Fibroblast of lung (primary cell): ENCODE measurements at regions not wholly inside any gene's neighbourhood (a gene's known extent, or its start where the extent isn't known, plus 50 kb on each side); places are given as distances from the start of the nearest gene placed in this dataset.

Experiments used
- DNase-seq, 2 donors: peaks; one replicate each; pipeline versions ENCODE4 v3.0.0 to v3.0.0-alpha.2; 2010; ENCODE audit warnings: low read depth in 2 of 2
- H2AFZ ChIP-seq: 2 replicates; pipeline ENCODE4 v1.5.1; 2012; ENCODE audit warnings: low read length, control low read depth, inconsistent platforms
- H3K27ac ChIP-seq: 2 replicates; pipeline ENCODE4 v1.5.1; 2011; ENCODE audit warnings: low read length, control low read depth; ENCODE audit not compliant: insufficient read depth
- H3K27me3 ChIP-seq: 2 replicates; pipeline ENCODE4 v1.5.1; 2011; ENCODE audit warnings: mild to moderate bottlenecking, low read length; ENCODE audit not compliant: control insufficient read depth, insufficient read depth
- H3K36me3 ChIP-seq: 2 replicates; pipeline ENCODE4 v1.5.1; 2011; ENCODE audit warnings: low read length; ENCODE audit not compliant: control insufficient read depth, insufficient read depth
- H3K4me1 ChIP-seq: 2 replicates; pipeline ENCODE4 v1.5.1; 2011; ENCODE audit warnings: low read length; ENCODE audit not compliant: control insufficient read depth, insufficient read depth; ENCODE audit errors: extremely low read depth
- H3K4me2 ChIP-seq: 2 replicates; pipeline ENCODE4 v1.5.1; 2011; ENCODE audit warnings: low read length, control low read depth; ENCODE audit not compliant: insufficient read depth; ENCODE audit errors: extremely low read depth
- H3K4me3 ChIP-seq, 4 experiments: fragments of 200-600 bp in 1 of 4; sonication (generic) in 1 of 4; replicated peaks in 1 of 4; 2 replicates each; pipeline ENCODE4 v1.5.1; 2011 to 2016; ENCODE audit warnings: low read length in 4 of 4, low read depth in 3 of 4, mild to moderate bottlenecking in 3 of 4, control low read depth in 2 of 4, inconsistent platforms in 1 of 4, mixed read lengths in 1 of 4; ENCODE audit not compliant: insufficient read depth in 1 of 4; ENCODE audit errors: control extremely low read depth in 1 of 4
- H3K79me2 ChIP-seq: 2 replicates; pipeline ENCODE4 v1.5.1; 2012; ENCODE audit warnings: mild to moderate bottlenecking, low read length, inconsistent platforms; ENCODE audit not compliant: control insufficient read depth, insufficient read depth
- H3K9ac ChIP-seq: 2 replicates; pipeline ENCODE4 v1.5.1; 2011; ENCODE audit warnings: mild to moderate bottlenecking, low read length, control low read depth; ENCODE audit not compliant: insufficient read depth
- H3K9me3 ChIP-seq: 2 replicates; pipeline ENCODE4 v1.5.1; 2012; ENCODE audit warnings: low read depth, low read length; ENCODE audit not compliant: control insufficient read depth, insufficient read depth
- H4K20me1 ChIP-seq: 2 replicates; pipeline ENCODE4 v1.5.1; 2011; ENCODE audit warnings: low read length; ENCODE audit not compliant: control insufficient read depth, insufficient read depth; ENCODE audit errors: extremely low read depth
- CTCF ChIP-seq, 2 donors: IDR thresholded peaks in 1 of 2; conservative IDR thresholded peaks in 1 of 2; 1 replicate in 1 of 2; 2 replicates in 1 of 2; pipeline ENCODE4 v1.5.1; 2011 to 2012; ENCODE audit warnings: low read length in 2 of 2, control low read depth in 1 of 2, inconsistent platforms in 1 of 2, low read depth in 1 of 2, mild to moderate bottlenecking in 1 of 2
- EZH2 ChIP-seq: IDR thresholded peaks from 2 replicates; pipeline ENCODE4 v1.5.1; 2012; ENCODE audit warnings: low read length, control low read depth, mild to moderate bottlenecking; ENCODE audit errors: missing control alignments

GRCh38 chr2:16999347-17000183, 333.9 kb upstream of the CYRIA start:
- Histone ChIP-seq H3K9ac (no peak overlapping the region), H3K36me3 (no peaks in the 10 kb centered on the region), H3K79me2 (no peaks in the 10 kb centered on the region), H3K27me3 (no peaks in the 10 kb centered on the region), H2AFZ (no peak overlapping the region), H3K4me2 (no peak overlapping the region), H3K9me3 (no peaks in the 10 kb centered on the region), H3K4me1 (no peaks in the 10 kb centered on the region), H3K4me3 (no peak overlapping the region), H4K20me1 (no peaks in the 10 kb centered on the region), H3K27ac (no peak overlapping the region)
- DNase-seq: no peak
- TF ChIP-seq EZH2: no peak
- TF ChIP-seq CTCF (conservative IDR thresholded peaks at IDR 0.05 in 1 of 2, IDR thresholded peaks at IDR 0.05 in 1 of 2; ENCODE audit: low read depth in 1 of 2, low read length in 2 of 2): no peak

GRCh38 chr2:16978301-16978700, 312.7 kb upstream of the CYRIA start:
- TF ChIP-seq CTCF (conservative IDR thresholded peaks at IDR 0.05 in 1 of 2, IDR thresholded peaks at IDR 0.05 in 1 of 2; ENCODE audit: low read depth in 1 of 2, low read length in 2 of 2): no peak
- no peak for TF ChIP-seq EZH2
- peak in 1 of 2 donors; percentile 68 for DNase-seq

GRCh38 chr2:16974688-16975087, 309.1 kb upstream of the CYRIA start:
- H3K4me1 ChIP-seq: no peaks in the 10 kb centered on the region
- H3K36me3 ChIP-seq: no peaks in the 10 kb centered on the region
- no peak for TF ChIP-seq CTCF (conservative IDR thresholded peaks at IDR 0.05 in 1 of 2, IDR thresholded peaks at IDR 0.05 in 1 of 2; ENCODE audit: low read depth in 1 of 2, low read length in 2 of 2)
- no peak for TF ChIP-seq EZH2
- no peaks in the 10 kb centered on the region for H3K27me3 ChIP-seq
- H3K4me3 ChIP-seq: no peak overlapping the region
- no peak overlapping the region for H3K9ac ChIP-seq
- peak in 1 of 2 donors; percentile 29 for DNase-seq
- H4K20me1 ChIP-seq: no peaks in the 10 kb centered on the region
- no peaks in the 10 kb centered on the region for H3K9me3 ChIP-seq
- H3K79me2 ChIP-seq: no peaks in the 10 kb centered on the region
- H2AFZ ChIP-seq: no peak overlapping the region
- no peak overlapping the region for H3K27ac ChIP-seq
- no peak overlapping the region for H3K4me2 ChIP-seq

More at GRCh38 chr2:16978301-16978700, 312.7 kb upstream of the CYRIA start:
- H3K79me2 ChIP-seq: no peaks in the 10 kb centered on the region
- no peak overlapping the region for H3K27ac ChIP-seq
- H3K27me3 ChIP-seq: no peaks in the 10 kb centered on the region
- H2AFZ ChIP-seq: no peak overlapping the region
- H3K36me3 ChIP-seq: no peaks in the 10 kb centered on the region
- no peak overlapping the region for H3K4me2 ChIP-seq
- no peaks in the 10 kb centered on the region for H3K9me3 ChIP-seq
- H4K20me1 ChIP-seq: no peaks in the 10 kb centered on the region
- no peak overlapping the region for H3K9ac ChIP-seq
- no peak overlapping the region for H3K4me3 ChIP-seq
- H3K4me1 ChIP-seq: no peaks in the 10 kb centered on the region
